Lower leg skin (tissue), 4 donors: ENCODE measurements at regions not wholly inside any gene's neighbourhood (a gene's known extent, or its start where the extent isn't known, plus 50 kb on each side); places are given as distances from the start of the nearest gene placed in this dataset.

Experiments used
- DNase-seq, 2 donors: peaks; one replicate each; pipeline ENCODE4 v3.0.0-alpha.2; 2019; ENCODE audit warnings: low spot score in 2 of 2
- H3K4me3 ChIP-seq: fragments of 200-600 bp; sonication (generic); 2 replicates; pipeline ENCODE4 v1.5.1; 2017; ENCODE audit warnings: mild to moderate bottlenecking, low read depth; ENCODE audit not compliant: poor library complexity, severe bottlenecking
- POLR2A ChIP-seq, 2 donors: fragments of 450-650 bp; IDR thresholded peaks; one replicate each; pipeline ENCODE4 v1.6.1; 2016 to 2017; ENCODE audit warnings: antibody characterized with exemption in 2 of 2, mild to moderate bottlenecking in 1 of 2, moderate library complexity in 1 of 2
- WGBS, 2 donors: methylation state at CpG; one replicate each; pipeline ENCODE4 v1.1.5; 2018; 5-methylcytosine and 5-hydroxymethylcytosine counted together
- intact Hi-C: fragments of 100-400 bp; cut with DNase I; formaldehyde crosslinking; loops from one replicate; pipeline ENCODE4 v1.15.0; 2023; ENCODE audit warnings: low total_unique reads
- TF ChIP-seq, protein P1 (sequence below), 3 donors: fragments of 450-650 bp; IDR thresholded peaks; one replicate each; pipeline ENCODE4 v1.5.1; 2016; ENCODE audit warnings: antibody characterized with exemption in 3 of 3, mild to moderate bottlenecking in 3 of 3, moderate library complexity in 2 of 3

DNA sequence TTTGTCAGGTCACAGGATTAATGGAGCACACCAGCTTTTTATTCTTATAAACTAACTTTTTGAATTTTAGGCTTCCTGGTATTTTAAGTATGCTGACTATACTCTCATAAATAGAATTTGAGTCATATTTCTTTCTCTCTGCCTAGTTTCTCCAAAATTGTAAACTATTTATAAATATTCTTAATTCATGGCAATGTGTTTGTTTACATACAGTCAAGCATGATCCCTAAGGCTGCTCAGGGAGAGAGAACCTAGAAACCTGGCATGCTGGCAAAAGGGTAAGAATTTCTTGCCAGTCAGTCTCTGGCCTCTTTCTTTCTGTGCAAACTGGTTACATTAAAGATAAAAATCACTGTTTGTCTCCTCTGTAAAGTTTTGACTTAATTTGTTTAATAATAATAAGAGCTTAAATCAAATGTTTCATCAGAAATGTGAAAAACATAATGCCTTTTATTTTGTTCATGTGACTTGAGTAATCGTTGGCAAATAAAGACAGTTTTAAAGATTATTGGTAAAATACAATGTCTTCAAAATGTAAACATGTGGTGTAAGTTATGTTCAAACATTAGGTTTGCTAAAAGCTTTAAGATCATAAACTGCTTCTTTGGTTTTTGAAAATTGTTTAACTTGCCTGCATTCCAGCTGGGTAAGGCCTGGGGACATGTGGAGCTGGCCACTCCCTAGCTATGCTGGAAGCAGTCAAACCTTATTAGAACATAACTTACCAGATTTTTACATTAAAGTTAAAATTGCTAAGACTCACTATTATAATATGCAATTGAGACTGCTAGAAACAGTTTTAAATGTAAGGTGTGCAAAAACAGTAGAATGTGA lies 1401.7 kb downstream of the NCAM2 start:
- no peak overlapping the region for H3K4me3 ChIP-seq
- TF ChIP-seq, protein P1, sequence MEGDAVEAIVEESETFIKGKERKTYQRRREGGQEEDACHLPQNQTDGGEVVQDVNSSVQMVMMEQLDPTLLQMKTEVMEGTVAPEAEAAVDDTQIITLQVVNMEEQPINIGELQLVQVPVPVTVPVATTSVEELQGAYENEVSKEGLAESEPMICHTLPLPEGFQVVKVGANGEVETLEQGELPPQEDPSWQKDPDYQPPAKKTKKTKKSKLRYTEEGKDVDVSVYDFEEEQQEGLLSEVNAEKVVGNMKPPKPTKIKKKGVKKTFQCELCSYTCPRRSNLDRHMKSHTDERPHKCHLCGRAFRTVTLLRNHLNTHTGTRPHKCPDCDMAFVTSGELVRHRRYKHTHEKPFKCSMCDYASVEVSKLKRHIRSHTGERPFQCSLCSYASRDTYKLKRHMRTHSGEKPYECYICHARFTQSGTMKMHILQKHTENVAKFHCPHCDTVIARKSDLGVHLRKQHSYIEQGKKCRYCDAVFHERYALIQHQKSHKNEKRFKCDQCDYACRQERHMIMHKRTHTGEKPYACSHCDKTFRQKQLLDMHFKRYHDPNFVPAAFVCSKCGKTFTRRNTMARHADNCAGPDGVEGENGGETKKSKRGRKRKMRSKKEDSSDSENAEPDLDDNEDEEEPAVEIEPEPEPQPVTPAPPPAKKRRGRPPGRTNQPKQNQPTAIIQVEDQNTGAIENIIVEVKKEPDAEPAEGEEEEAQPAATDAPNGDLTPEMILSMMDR (IDR thresholded peaks at IDR 0.05): no peak
- no peak for TF ChIP-seq POLR2A (IDR thresholded peaks at IDR 0.05)
- no peak for DNase-seq
- intact Hi-C loops: no loop called here
- WGBS, 2 donors: 18 to 24% methylated on average over 1 of the region's 1 CpG

DNA sequence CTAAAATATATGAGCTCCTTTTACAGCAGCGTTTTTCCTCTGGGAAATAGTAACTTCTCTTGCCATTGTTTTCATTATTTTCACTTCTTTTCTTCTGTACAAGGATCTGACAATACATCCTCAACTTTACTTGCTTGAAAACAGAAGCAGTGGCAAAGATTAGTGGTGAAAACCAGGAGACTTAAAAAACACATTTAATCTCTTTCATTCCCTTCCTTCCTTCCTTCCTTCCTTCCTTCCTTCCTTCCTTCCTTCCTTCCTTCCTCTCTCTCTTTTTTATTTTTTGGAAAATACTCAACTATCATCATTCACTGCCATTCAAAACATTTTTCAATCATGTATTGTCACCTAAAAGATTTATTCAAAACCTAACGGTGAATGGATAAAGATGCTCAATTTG lies 1411.4 kb downstream of the NCAM2 start:
- DNase-seq: no peak
- 70% methylated on average over 2 of the region's 2 CpGs for WGBS, 2 donors
- intact Hi-C loops: no loop called here
- TF ChIP-seq, protein P1 (IDR thresholded peaks at IDR 0.05): no peak
- TF ChIP-seq POLR2A (IDR thresholded peaks at IDR 0.05): no peak
- no peak overlapping the region for H3K4me3 ChIP-seq

DNA sequence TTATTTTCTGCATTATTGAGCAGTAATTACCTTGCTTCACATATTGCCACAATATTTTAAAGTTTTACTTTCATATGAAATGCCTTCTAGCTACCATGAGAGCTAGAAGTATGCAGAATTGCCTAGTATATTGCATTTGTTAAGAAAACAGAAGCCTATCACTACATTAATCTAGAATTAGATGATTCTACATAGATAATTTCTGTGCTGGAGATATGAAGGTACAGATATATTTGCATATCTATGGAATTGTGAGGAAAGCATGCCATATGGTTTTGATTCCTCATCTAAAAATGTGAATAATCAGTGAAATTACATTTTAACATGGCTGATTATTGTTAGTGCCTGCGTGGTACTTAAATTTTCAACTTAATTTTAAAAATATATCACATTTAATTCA lies 1418.3 kb downstream of the NCAM2 start:
- WGBS, 2 donors: 70 to 87% methylated on average over 1 of the region's 1 CpG
- intact Hi-C loops: no loop called here
- TF ChIP-seq, protein P1 (IDR thresholded peaks at IDR 0.05): no peak
- TF ChIP-seq POLR2A (IDR thresholded peaks at IDR 0.05): no peak
- no peak overlapping the region for H3K4me3 ChIP-seq
- DNase-seq: no peak

DNA sequence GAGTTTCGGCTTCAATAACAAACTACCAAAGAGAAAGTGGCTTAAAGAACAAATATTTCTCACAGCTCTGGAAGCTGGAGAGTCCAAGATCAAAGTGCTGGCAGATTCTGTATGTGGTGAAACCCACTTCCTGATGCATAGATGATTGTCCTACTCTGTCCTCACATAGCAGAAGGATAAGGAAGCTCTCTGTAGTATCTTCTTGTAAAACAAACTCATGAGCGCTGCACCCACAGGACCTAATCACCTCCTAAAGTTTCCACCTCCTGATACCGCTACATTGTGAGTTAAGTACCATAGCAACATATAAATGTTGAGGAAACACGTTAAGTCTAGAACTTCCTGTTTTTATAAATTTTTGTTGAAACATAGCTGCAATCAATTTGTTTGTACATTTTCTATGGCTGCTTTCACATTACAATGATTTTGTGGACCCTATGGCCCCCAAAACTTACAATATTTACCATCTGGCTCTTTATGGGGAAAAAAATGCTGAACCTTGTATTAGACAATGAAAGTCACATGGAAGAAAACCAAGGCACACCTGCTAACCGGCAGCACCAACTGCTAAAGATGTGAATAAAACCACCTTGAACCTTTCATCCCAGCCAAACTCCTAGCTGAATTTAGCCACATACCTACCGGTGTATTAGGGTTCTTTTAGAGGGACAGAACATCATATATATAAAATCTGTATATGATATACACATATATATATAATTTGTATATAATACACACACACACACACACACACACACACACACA lies 1423.4 kb downstream of the NCAM2 start:
- H3K4me3 ChIP-seq: no peak overlapping the region
- intact Hi-C loops: no loop called here
- TF ChIP-seq POLR2A (IDR thresholded peaks at IDR 0.05): no peak
- TF ChIP-seq, protein P1 (IDR thresholded peaks at IDR 0.05): no peak
- 73 to 75% methylated on average over 6 of the region's 6 CpGs for WGBS, 2 donors
- no peak for DNase-seq

DNA sequence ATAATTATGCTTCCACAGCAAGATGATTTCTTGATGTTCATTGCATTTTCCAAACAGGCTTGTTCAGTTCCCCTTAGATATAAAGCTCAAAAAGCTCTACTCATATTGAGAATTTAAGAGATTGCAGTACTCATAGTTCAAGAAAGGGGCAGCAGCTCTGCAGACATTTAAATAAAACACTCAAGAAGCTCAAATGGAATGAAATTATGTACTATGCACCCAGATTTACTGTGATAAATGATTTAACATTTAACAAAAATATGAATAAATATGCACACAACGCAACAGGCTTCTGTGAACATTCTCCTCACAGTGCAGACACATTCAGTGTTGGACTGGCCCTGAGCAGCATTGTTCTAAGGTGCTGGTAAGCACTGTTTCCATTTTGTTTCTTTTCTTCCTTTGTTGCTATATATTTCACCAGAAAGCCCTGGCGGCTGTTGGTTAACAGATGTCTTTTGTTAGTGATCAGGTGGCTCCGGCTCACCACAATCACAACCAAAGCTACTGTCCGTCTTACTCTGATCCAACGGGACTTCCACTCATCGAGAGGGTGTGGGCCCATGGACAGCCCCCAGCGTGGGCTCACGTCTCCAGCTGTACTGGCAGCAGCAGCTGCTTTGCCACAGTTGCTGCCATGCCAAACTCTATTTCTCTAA lies 1440.3 kb downstream of the NCAM2 start:
- TF ChIP-seq, protein P1 (IDR thresholded peaks at IDR 0.05): no peak
- TF ChIP-seq POLR2A (IDR thresholded peaks at IDR 0.05): no peak
- intact Hi-C loops: no loop called here
- 72 to 76% methylated on average over 8 of the region's 8 CpGs for WGBS, 2 donors
- no peak for DNase-seq
- H3K4me3 ChIP-seq: no peak overlapping the region
